Hepatocyte (in vitro differentiated cells): ENCODE measurements at regions not wholly inside any gene's neighbourhood (a gene's known extent, or its start where the extent isn't known, plus 50 kb on each side); places are given as distances from the start of the nearest gene placed in this dataset.

Experiments
- DNase-seq: peaks from one replicate; pipeline ENCODE4 v3.0.0-alpha.2; 2016; ENCODE audit warnings: low spot score
- H2AFZ ChIP-seq: fragments of 200-600 bp; sonication (generic); 2 replicates; pipeline ENCODE4 v1.6.0; 2016; ENCODE audit warnings: antibody characterized with exemption, mild to moderate bottlenecking
- H3K27ac ChIP-seq: fragments of 200-600 bp; sonication (generic); 2 replicates; pipeline ENCODE4 v1.5.1; 2016; ENCODE audit warnings: mild to moderate bottlenecking
- H3K27me3 ChIP-seq: fragments of 200-600 bp; sonication (generic); 2 replicates; pipeline ENCODE4 v1.6.1; 2016
- H3K36me3 ChIP-seq: fragments of 200-600 bp; sonication (generic); replicated peaks from 2 replicates; pipeline ENCODE4 v1.5.1; 2016; ENCODE audit warnings: low read depth; ENCODE audit not compliant: insufficient read depth
- H3K4me1 ChIP-seq: fragments of 200-600 bp; sonication (generic); 2 replicates; pipeline ENCODE4 v1.5.1; 2016; ENCODE audit warnings: mild to moderate bottlenecking, moderate library complexity; ENCODE audit not compliant: insufficient read depth
- H3K4me2 ChIP-seq: fragments of 200-600 bp; sonication (generic); 2 replicates; pipeline ENCODE4 v1.6.0; 2016
- H3K4me3 ChIP-seq: fragments of 200-600 bp; sonication (generic); 2 replicates; pipeline ENCODE4 v1.5.1; 2016; ENCODE audit warnings: mild to moderate bottlenecking
- H3K79me2 ChIP-seq: fragments of 200-600 bp; sonication (generic); 2 replicates; pipeline ENCODE4 v1.6.0; 2017; ENCODE audit warnings: mild to moderate bottlenecking
- H3K9me2 ChIP-seq: fragments of 200-600 bp; sonication (generic); replicated peaks from 2 replicates; pipeline ENCODE4 v1.6.0; 2017; ENCODE audit warnings: mild to moderate bottlenecking; ENCODE audit not compliant: insufficient read depth
- H3K9me3 ChIP-seq: fragments of 200-600 bp; sonication (generic); 2 replicates; pipeline ENCODE4 v1.5.1; 2016; ENCODE audit warnings: low read depth, mild to moderate bottlenecking
- H4K20me1 ChIP-seq: fragments of 200-600 bp; sonication (generic); 2 replicates; pipeline ENCODE4 v1.6.0; 2016; ENCODE audit warnings: mild to moderate bottlenecking; ENCODE audit not compliant: insufficient read depth, poor library complexity, severe bottlenecking
- EZH2 ChIP-seq: fragments of 200-600 bp; sonication (generic); IDR thresholded peaks from 2 replicates; pipeline ENCODE4 v1.6.1; 2016; ENCODE audit warnings: antibody characterized with exemption, mild to moderate bottlenecking, borderline replicate concordance
- EZH2phosphoT487 ChIP-seq: fragments of 200-600 bp; sonication (generic); IDR thresholded peaks from one replicate; pipeline ENCODE4 v1.6.1; 2018; ENCODE audit warnings: antibody characterized with exemption, mild to moderate bottlenecking, low read depth, moderate library complexity; ENCODE audit not compliant: unreplicated experiment, severe bottlenecking
- WGBS: methylation state at CpG from one replicate; pipeline ENCODE4 v1.1.6; 2016; ENCODE audit warnings: low lambda C conversion rate; ENCODE audit errors: missing lambda C conversion rate; 5-methylcytosine and 5-hydroxymethylcytosine counted together
- TF ChIP-seq, protein P1 (sequence below): fragments of 200-600 bp; sonication (generic); IDR thresholded peaks from 2 replicates; pipeline ENCODE4 v1.5.1; 2016; ENCODE audit warnings: antibody characterized with exemption, mild to moderate bottlenecking; ENCODE audit not compliant: poor library complexity

DNA sequence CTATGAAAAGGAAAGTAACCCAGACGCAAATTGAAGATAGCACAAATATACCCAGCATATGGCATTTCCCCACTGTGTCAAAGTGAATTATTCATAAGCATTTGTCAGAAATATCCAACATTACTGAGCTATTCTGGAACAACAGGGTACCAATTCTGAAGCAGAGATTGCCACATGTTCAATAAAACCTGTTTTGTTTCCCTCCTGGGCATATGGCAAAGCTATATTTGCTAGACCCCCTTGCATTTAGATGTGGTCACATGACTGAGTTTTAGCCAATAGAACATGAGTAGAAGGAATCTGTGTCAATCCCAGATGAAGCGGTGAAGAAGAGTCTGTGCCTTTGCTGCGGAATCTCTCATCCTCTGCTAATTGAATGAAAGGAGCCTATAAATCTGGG lies 296.4 kb upstream of the DLGAP1 start:
- DNase-seq = no peak
- Histone ChIP-seq H3K9me2 (no peaks in the 10 kb centered on the region), H2AFZ (no peak overlapping the region), H3K9me3 (no peaks in the 10 kb centered on the region), H4K20me1 (no peaks in the 10 kb centered on the region), H3K4me3 (no peak overlapping the region), H3K4me2 (no peak overlapping the region), H3K27me3 (no peaks in the 10 kb centered on the region), H3K36me3 (no peaks in the 10 kb centered on the region), H3K27ac (no peak overlapping the region), H3K4me1 (no peaks in the 10 kb centered on the region), H3K79me2 (no peaks in the 10 kb centered on the region)
- 90% methylated on average over 3 of the region's 3 CpGs for WGBS
- TF ChIP-seq EZH2 = no peak
- TF ChIP-seq, protein P1, sequence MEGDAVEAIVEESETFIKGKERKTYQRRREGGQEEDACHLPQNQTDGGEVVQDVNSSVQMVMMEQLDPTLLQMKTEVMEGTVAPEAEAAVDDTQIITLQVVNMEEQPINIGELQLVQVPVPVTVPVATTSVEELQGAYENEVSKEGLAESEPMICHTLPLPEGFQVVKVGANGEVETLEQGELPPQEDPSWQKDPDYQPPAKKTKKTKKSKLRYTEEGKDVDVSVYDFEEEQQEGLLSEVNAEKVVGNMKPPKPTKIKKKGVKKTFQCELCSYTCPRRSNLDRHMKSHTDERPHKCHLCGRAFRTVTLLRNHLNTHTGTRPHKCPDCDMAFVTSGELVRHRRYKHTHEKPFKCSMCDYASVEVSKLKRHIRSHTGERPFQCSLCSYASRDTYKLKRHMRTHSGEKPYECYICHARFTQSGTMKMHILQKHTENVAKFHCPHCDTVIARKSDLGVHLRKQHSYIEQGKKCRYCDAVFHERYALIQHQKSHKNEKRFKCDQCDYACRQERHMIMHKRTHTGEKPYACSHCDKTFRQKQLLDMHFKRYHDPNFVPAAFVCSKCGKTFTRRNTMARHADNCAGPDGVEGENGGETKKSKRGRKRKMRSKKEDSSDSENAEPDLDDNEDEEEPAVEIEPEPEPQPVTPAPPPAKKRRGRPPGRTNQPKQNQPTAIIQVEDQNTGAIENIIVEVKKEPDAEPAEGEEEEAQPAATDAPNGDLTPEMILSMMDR = no peak
- no peak for TF ChIP-seq EZH2phosphoT487

DNA sequence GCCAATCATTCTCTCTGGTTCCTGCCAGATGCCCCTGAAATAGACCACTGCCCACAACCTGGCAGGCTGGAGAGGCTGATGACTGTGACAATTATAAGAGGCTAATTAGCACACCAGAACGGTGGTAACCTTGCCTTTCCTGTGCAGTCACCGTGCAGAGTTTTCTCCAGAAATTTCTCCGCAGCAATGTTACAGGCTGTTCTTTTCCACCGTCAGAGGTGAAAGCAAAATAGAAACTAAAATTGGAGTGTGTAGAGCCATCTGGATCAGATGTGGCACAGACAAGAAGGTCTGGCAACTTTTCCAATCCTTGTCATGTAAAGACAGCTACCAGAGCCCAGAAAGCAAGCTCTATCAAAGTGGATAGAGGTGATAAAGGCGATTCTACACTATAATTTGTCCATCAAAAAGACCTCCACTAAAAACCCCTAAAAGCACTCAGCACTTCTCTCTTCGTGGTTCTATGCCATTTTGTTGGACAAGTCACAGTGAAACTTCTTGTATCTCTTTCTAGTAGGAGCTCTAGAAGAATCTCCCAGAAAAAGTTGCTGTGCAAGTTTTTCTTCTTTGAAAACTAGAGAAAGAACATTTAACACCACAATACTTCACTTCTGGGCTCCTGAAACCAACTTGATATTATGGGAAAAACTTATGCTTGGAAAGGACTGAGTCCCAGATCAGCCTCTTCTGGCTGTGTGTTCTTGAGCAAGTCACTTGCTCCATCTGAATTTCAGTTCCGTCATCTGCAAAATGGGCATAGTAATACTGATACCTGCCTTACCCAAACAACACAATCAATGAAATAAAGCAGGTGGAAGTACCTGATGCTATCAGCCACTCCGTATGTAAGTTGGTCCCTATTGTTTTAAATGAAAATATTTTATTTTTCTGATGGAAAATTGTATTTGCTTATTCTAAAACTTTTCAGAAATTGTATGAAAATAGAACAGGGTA lies 295.6 kb upstream of the DLGAP1 start:
- H3K79me2 ChIP-seq = no peaks in the 10 kb centered on the region
- H3K27me3 ChIP-seq = no peaks in the 10 kb centered on the region
- no peak overlapping the region for H3K27ac ChIP-seq
- no peaks in the 10 kb centered on the region for H3K36me3 ChIP-seq
- no peaks in the 10 kb centered on the region for H3K9me3 ChIP-seq
- no peak overlapping the region for H3K4me2 ChIP-seq
- WGBS = 66% methylated on average over 8 of the region's 8 CpGs
- TF ChIP-seq EZH2 = no peak
- no peak for TF ChIP-seq EZH2phosphoT487
- TF ChIP-seq, protein P1 = no peak
- H3K9me2 ChIP-seq = no peaks in the 10 kb centered on the region
- no peaks in the 10 kb centered on the region for H4K20me1 ChIP-seq
- H3K4me1 ChIP-seq = no peaks in the 10 kb centered on the region
- no peak for DNase-seq
- H2AFZ ChIP-seq = no peak overlapping the region
- H3K4me3 ChIP-seq = no peak overlapping the region

DNA sequence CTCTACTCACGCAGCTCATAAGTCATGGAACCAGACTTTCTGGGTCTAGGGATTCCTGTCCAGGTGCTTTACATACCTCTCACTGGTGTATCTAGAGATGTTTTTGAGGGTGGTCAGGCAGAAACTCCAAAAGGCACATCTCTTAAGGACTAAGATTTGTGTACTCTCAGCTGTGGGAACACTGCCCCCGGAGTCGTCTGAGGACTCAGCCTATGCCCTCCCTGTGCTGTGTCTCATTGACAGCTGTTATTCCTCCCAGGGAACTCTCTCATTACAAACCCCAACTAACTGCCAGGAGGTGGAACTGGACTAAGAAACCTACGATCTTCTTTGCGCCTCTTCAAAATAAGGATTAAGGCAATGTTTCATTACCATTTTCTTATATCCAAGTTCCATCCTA lies 293.9 kb upstream of the DLGAP1 start:
- no peaks in the 10 kb centered on the region for H3K9me2 ChIP-seq
- 65% methylated on average over 5 of the region's 5 CpGs for WGBS

More for the DNA sequence above, 293.9 kb upstream of the DLGAP1 start:
- H3K4me2 ChIP-seq = no peak overlapping the region
- H3K9me3 ChIP-seq = no peaks in the 10 kb centered on the region
- H4K20me1 ChIP-seq = no peaks in the 10 kb centered on the region
- H3K4me1 ChIP-seq = no peaks in the 10 kb centered on the region
- no peaks in the 10 kb centered on the region for H3K79me2 ChIP-seq
- H3K36me3 ChIP-seq = no peaks in the 10 kb centered on the region
- no peak overlapping the region for H3K27ac ChIP-seq
- no peak for DNase-seq
- no peaks in the 10 kb centered on the region for H3K27me3 ChIP-seq
- no peak overlapping the region for H3K4me3 ChIP-seq
- H2AFZ ChIP-seq = no peak overlapping the region
- TF ChIP-seq EZH2 = no peak
- TF ChIP-seq EZH2phosphoT487 = no peak
- TF ChIP-seq, protein P1 = no peak
